DND-41 (cell line): ENCODE measurements at regions not wholly inside any gene's neighbourhood (a gene's known extent, or its start where the extent isn't known, plus 50 kb on each side); places are given as distances from the start of the nearest gene placed in this dataset.

ENCODE experiments used
- ATAC-seq: fragments of 200-7000 bp; cut with Tn5 transposase; 3 replicates; pipeline ENCODE4 v1.9.1; 2021; ENCODE audit warnings: low read depth; ENCODE audit not compliant: insufficient read depth
- DNase-seq: peaks from one replicate; pipeline ENCODE4 v3.0.0-alpha.2; 2020
- H2AFZ ChIP-seq: 2 replicates; pipeline ENCODE4 v1.6.0; 2012; ENCODE audit warnings: low read depth, low read length
- H3K27ac ChIP-seq: 2 replicates; pipeline ENCODE4 v1.5.1; 2012; ENCODE audit warnings: low read length, inconsistent platforms
- H3K27me3 ChIP-seq: fragments of 200-600 bp; sonication (generic); 2 replicates; pipeline ENCODE4 v1.6.0; 2012; ENCODE audit warnings: low read length, mild to moderate bottlenecking, inconsistent platforms; ENCODE audit not compliant: insufficient read depth, poor library complexity
- H3K36me3 ChIP-seq: 2 replicates; pipeline ENCODE4 v1.5.1; 2012; ENCODE audit warnings: low read length, inconsistent platforms; ENCODE audit not compliant: insufficient read depth
- H3K4me1 ChIP-seq: 2 replicates; pipeline ENCODE4 v1.5.1; 2012; ENCODE audit warnings: mild to moderate bottlenecking, low read length; ENCODE audit not compliant: insufficient read depth
- H3K4me2 ChIP-seq: 2 replicates; pipeline ENCODE4 v1.6.0; 2012; ENCODE audit warnings: mild to moderate bottlenecking, moderate library complexity, low read length, inconsistent platforms; ENCODE audit not compliant: insufficient read depth
- H3K4me3 ChIP-seq, 2 experiments: fragments of 200-600 bp in 1 of 2; shearing (Covaris generic) in 1 of 2; 2 replicates each; pipeline ENCODE4 v1.5.1; 2012 to 2016; ENCODE audit warnings: inconsistent platforms in 2 of 2, low read length in 2 of 2, mild to moderate bottlenecking in 2 of 2, low read depth in 1 of 2, moderate library complexity in 1 of 2
- H3K79me2 ChIP-seq: 2 replicates; pipeline ENCODE4 v1.6.0; 2012; ENCODE audit warnings: low read length, inconsistent platforms; ENCODE audit not compliant: insufficient read depth
- H3K9ac ChIP-seq: 2 replicates; pipeline ENCODE4 v1.6.0; 2012; ENCODE audit warnings: low read depth, mild to moderate bottlenecking, inconsistent platforms, low read length, moderate library complexity
- H3K9me3 ChIP-seq: 2 replicates; pipeline ENCODE4 v1.5.1; 2012; ENCODE audit warnings: low read length, moderate library complexity, mild to moderate bottlenecking, inconsistent platforms; ENCODE audit not compliant: insufficient read depth, severe bottlenecking
- H4K20me1 ChIP-seq: 2 replicates; pipeline ENCODE4 v1.6.0; 2012; ENCODE audit warnings: low read length; ENCODE audit not compliant: insufficient read depth
- CTCF ChIP-seq: IDR thresholded peaks from 2 replicates; pipeline ENCODE4 v1.5.1; 2012; ENCODE audit warnings: borderline replicate concordance, low read length, moderate library complexity, mild to moderate bottlenecking; ENCODE audit not compliant: poor library complexity, severe bottlenecking; ENCODE audit errors: extremely low read depth
- EZH2 ChIP-seq: IDR thresholded peaks from 3 replicates; pipeline ENCODE4 v1.6.1; 2012; ENCODE audit warnings: borderline replicate concordance, low read depth, mild to moderate bottlenecking, moderate library complexity, low read length, inconsistent platforms; ENCODE audit not compliant: severe bottlenecking

GRCh38 chr2:898319-898718 lies 52.3 kb upstream of the SNTG2 start:
- peak; percentile 20 for DNase-seq
- peak; percentile 54; the same call in 2 of the 3 replicates for ATAC-seq

GRCh38 chr2:897091-897490 lies 53.6 kb upstream of the SNTG2 start:
- peak; percentile 3 for DNase-seq
- H3K9ac ChIP-seq = no peak overlapping the region

More at GRCh38 chr2:898319-898718, 52.3 kb upstream of the SNTG2 start:
- Histone ChIP-seq H3K9me3 (peaks cover 32% of the 10 kb centered on the region), H3K9ac (no peak overlapping the region), H3K79me2 (no peaks in the 10 kb centered on the region), H3K4me3 (no peak overlapping the region), H3K27me3 (no peaks in the 10 kb centered on the region), H4K20me1 (no peaks in the 10 kb centered on the region), H2AFZ (no peak overlapping the region), H3K4me2 (no peak overlapping the region), H3K27ac (no peak overlapping the region), H3K36me3 (no peaks in the 10 kb centered on the region), H3K4me1 (peaks cover under 1% of the 10 kb centered on the region; the same call in 1 of the 2 replicates)
- TF ChIP-seq EZH2 = no peak
- TF ChIP-seq CTCF = peak; percentile 41

DNA sequence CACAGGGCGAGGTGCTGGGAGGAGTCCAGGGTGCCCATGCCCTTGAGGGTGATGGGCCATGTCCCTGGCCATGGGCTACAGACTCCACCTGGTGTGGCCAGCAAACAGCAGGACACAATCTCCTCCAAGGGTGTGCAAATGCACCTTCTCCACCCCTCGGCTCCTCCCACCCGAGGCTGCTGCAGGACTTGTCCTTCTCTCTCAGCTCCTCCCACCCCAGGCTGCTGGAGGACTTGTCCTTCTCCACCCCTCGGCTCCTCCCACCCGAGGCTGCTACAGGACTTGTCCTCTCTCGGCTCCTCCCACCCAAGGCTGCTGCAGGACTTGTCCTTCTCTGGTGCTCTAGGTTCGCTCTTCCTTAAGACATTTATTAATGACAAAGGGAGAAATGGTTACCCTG lies 57.3 kb upstream of the SNTG2 start:
- Histone ChIP-seq H3K27me3 (no peaks in the 10 kb centered on the region), H3K79me2 (no peaks in the 10 kb centered on the region), H3K4me3 (no peak overlapping the region), H3K4me1 (peaks cover 3% of the 10 kb centered on the region; the same call in 1 of the 2 replicates), H3K4me2 (no peak overlapping the region), H4K20me1 (no peaks in the 10 kb centered on the region), H3K27ac (peak overlapping the region; percentile 26; the same call in 1 of the 2 replicates), H3K36me3 (0 out of 2 replicates have a peak, but pooled peaks cover 3% of the 10 kb centered on the region), H3K9me3 (peaks cover 45% of the 10 kb centered on the region), H2AFZ (no peak overlapping the region), H3K9ac (no peak overlapping the region)
- DNase-seq = no peak
- TF ChIP-seq EZH2 = no peak
- ATAC-seq = 0 out of 3 replicates have a peak, but pooled peaks have one; percentile 31

More at GRCh38 chr2:897091-897490, 53.6 kb upstream of the SNTG2 start:
- H3K27ac ChIP-seq = no peak overlapping the region
- H2AFZ ChIP-seq = no peak overlapping the region
- peaks cover 3% of the 10 kb centered on the region; the same call in 1 of the 2 replicates for H3K4me1 ChIP-seq
- TF ChIP-seq EZH2 = no peak
- no peak for TF ChIP-seq CTCF
- peaks cover 44% of the 10 kb centered on the region for H3K9me3 ChIP-seq
- ATAC-seq = no peak
- H3K36me3 ChIP-seq = no peaks in the 10 kb centered on the region
- no peaks in the 10 kb centered on the region for H4K20me1 ChIP-seq
- H3K4me3 ChIP-seq = no peak overlapping the region
- H3K79me2 ChIP-seq = no peaks in the 10 kb centered on the region
- H3K4me2 ChIP-seq = no peak overlapping the region
- H3K27me3 ChIP-seq = no peaks in the 10 kb centered on the region

DNA sequence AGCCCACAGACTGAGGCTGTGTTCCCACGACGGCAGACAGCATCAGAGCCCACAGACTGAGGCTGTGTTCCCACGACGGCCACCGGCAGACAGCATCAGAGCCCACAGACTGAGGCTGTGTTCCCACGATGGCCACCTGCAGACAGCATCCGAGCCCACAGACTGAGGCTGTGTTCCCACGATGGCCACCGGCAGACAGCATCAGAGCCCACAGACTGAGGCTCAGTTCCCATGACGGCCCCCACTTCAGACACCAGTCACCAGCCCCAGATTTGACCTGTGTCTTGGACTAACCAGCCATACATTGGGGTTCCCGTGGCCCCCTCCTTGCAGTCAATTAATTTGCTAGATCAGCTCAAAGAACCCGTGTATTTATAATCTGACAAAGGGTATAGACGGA lies 57.8 kb upstream of the SNTG2 start:
- H3K79me2 ChIP-seq = no peaks in the 10 kb centered on the region
- no peaks in the 10 kb centered on the region for H3K27me3 ChIP-seq
- peaks cover 45% of the 10 kb centered on the region for H3K9me3 ChIP-seq
- TF ChIP-seq EZH2 (no peak), CTCF (no peak)
- no peak for ATAC-seq
- H3K4me3 ChIP-seq = no peak overlapping the region
- H3K9ac ChIP-seq = no peak overlapping the region
- H2AFZ ChIP-seq = no peak overlapping the region
- H3K4me1 ChIP-seq = peaks cover 3% of the 10 kb centered on the region; the same call in 1 of the 2 replicates
- no peak for DNase-seq
- no peaks in the 10 kb centered on the region for H4K20me1 ChIP-seq
- H3K27ac ChIP-seq = peak overlapping the region; percentile 26; the same call in 1 of the 2 replicates
- 0 out of 2 replicates have a peak, but pooled peaks cover 3% of the 10 kb centered on the region for H3K36me3 ChIP-seq
- H3K4me2 ChIP-seq = no peak overlapping the region
